ENCODE measurements at regions not wholly inside any gene's neighbourhood (a gene's known extent, or its start where the extent isn't known, plus 50 kb on each side); places are given as distances from the start of the nearest gene placed in this dataset.

DNA sequence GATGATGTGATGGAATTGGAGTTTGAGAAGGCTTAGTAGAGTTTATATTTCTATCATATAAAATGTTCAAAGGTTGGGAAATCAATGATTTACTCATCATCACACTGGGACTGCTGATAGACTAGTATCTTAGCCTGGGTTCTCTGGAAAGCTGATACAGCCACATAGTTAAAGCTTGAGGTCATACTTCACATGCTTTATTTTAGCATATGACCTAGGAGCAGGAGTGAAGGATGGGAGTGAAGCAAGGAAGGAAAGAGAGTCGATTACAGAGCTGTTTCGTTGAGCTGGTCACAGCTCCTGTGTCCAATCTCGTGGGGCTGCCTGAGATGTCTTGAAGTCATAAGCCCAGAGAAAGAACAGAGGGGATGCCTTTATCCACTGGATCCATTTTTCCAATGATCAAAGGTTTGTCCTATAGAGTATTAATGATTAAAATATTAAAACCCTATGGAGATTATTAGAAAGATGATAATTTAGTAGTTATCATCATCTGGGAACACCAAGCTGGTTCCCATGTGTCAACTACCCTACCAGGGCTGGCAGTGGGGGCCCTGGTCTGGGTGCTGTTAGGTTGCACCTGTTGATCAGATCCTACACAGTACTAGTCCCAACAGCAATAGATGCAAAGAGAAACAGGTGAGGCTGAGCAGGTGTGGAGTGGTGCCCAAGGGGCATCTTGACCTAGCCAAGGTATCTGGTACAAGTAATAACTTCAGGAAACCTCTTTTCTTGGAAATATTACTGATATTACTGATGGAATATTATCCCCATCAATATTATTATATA, 77.8 kb downstream of the BAMBI start (continued):
- TF ChIP-seq, protein P1, sequence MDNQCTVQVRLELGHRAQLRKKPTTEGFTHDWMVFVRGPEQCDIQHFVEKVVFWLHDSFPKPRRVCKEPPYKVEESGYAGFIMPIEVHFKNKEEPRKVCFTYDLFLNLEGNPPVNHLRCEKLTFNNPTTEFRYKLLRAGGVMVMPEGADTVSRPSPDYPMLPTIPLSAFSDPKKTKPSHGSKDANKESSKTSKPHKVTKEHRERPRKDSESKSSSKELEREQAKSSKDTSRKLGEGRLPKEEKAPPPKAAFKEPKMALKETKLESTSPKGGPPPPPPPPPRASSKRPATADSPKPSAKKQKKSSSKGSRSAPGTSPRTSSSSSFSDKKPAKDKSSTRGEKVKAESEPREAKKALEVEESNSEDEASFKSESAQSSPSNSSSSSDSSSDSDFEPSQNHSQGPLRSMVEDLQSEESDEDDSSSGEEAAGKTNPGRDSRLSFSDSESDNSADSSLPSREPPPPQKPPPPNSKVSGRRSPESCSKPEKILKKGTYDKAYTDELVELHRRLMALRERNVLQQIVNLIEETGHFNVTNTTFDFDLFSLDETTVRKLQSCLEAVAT (IDR thresholded peaks at IDR 0.05), result peak in 1 of 2 experiments; percentile 98; a peak in 2 of 4 replicates
- no peak for TF ChIP-seq POLR3A (IDR thresholded peaks at IDR 0.05; ENCODE audit: borderline replicate concordance, extremely low read depth, insufficient read depth, insufficient read length)
- no peak for TF ChIP-seq SPI1 (IDR thresholded peaks at IDR 0.05; ENCODE audit: borderline replicate concordance, low read depth, low read length)
- TF ChIP-seq ZNF75A (CRISPR knock-in tag; IDR thresholded peaks at IDR 0.05), result no peak
- no peak for TF ChIP-seq HNRNPH1 (optimal IDR thresholded peaks at IDR 0.05; ENCODE audit: low read depth, low read length)
- no peak for TF ChIP-seq NR1H2 (CRISPR knock-in tag; IDR thresholded peaks at IDR 0.05)
- no peak for TF ChIP-seq ZFP30 (CRISPR knock-in tag; IDR thresholded peaks at IDR 0.05; ENCODE audit: borderline replicate concordance)
- no peak for TF ChIP-seq ELF2 (CRISPR knock-in tag; IDR thresholded peaks at IDR 0.05)
- TF ChIP-seq JUN (IDR thresholded peaks at IDR 0.05; ENCODE audit: borderline replicate concordance, low read depth, low read length), result peak; percentile 52; the same call in 1 of the 2 replicates
- TF ChIP-seq JUN (CRISPR knock-in tag; IDR thresholded peaks at IDR 0.05; ENCODE audit: borderline replicate concordance), result no peak
- TF ChIP-seq ZNF212 (CRISPR knock-in tag; IDR thresholded peaks at IDR 0.05), result no peak
- no peak for TF ChIP-seq ZNF175 (CRISPR knock-in tag; IDR thresholded peaks at IDR 0.05; ENCODE audit: low read depth)
- TF ChIP-seq RBM22 (IDR thresholded peaks at IDR 0.05; ENCODE audit: low read depth, low read length, poor library complexity, severe bottlenecking), result no peak
- no peak for TF ChIP-seq NFRKB (IDR thresholded peaks at IDR 0.05; ENCODE audit: low read depth)
- TF ChIP-seq ZMIZ1 (IDR thresholded peaks at IDR 0.05; ENCODE audit: low read depth in 2 of 2, low read length in 2 of 2), result peak in 1 of 2 experiments; percentile 72; a peak in 2 of 4 replicates
- peak; percentile 93 for TF ChIP-seq ZBTB17 (CRISPR knock-in tag; IDR thresholded peaks at IDR 0.05)
